Brain microvascular endothelial cell (primary cell): ENCODE measurements at regions not wholly inside any gene's neighbourhood (a gene's known extent, or its start where the extent isn't known, plus 50 kb on each side); places are given as distances from the start of the nearest gene placed in this dataset.

Experiments used
- DNase-seq: peaks from one replicate; pipeline ENCODE4 v3.0.0-alpha.2; 2020
- H3K27ac ChIP-seq: fragments of 250-450 bp; sonication (Bioruptor Pico); 2 replicates; pipeline ENCODE4 v1.5.1; 2020; ENCODE audit warnings: mild to moderate bottlenecking, moderate library complexity
- H3K27me3 ChIP-seq: fragments of 250-450 bp; sonication (Bioruptor Pico); replicated peaks from 2 replicates; pipeline ENCODE4 v1.5.1; 2020; ENCODE audit warnings: mild to moderate bottlenecking
- H3K36me3 ChIP-seq: fragments of 250-450 bp; sonication (Bioruptor Pico); replicated peaks from 2 replicates; pipeline ENCODE4 v1.5.1; 2020; ENCODE audit warnings: mild to moderate bottlenecking
- H3K4me3 ChIP-seq: 2 replicates; pipeline ENCODE4 v1.5.1; 2011; ENCODE audit warnings: low read depth, mild to moderate bottlenecking, control low read depth, low read length, moderate library complexity
- in situ Hi-C: cut with HindIII; loops from 2 replicates; pipeline ENCODE4 v1.10.0; 2017; ENCODE audit warnings: low sequenced_read_pairs, low pct_ligation_motif_present
- TF ChIP-seq, protein P1 (sequence below): IDR thresholded peaks from 2 replicates; pipeline ENCODE4 v1.5.1; 2011; ENCODE audit warnings: low read depth, mild to moderate bottlenecking, moderate library complexity, low read length, control low read depth, inconsistent platforms; ENCODE audit errors: missing control alignments

GRCh38 chr11:127859941-127860354 is 727.4 kb downstream of the ETS1 start:
- TF ChIP-seq, protein P1, sequence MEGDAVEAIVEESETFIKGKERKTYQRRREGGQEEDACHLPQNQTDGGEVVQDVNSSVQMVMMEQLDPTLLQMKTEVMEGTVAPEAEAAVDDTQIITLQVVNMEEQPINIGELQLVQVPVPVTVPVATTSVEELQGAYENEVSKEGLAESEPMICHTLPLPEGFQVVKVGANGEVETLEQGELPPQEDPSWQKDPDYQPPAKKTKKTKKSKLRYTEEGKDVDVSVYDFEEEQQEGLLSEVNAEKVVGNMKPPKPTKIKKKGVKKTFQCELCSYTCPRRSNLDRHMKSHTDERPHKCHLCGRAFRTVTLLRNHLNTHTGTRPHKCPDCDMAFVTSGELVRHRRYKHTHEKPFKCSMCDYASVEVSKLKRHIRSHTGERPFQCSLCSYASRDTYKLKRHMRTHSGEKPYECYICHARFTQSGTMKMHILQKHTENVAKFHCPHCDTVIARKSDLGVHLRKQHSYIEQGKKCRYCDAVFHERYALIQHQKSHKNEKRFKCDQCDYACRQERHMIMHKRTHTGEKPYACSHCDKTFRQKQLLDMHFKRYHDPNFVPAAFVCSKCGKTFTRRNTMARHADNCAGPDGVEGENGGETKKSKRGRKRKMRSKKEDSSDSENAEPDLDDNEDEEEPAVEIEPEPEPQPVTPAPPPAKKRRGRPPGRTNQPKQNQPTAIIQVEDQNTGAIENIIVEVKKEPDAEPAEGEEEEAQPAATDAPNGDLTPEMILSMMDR, result no peak
- no peaks in the 10 kb centered on the region for H3K27me3 ChIP-seq
- DNase-seq, result peak; percentile 14
- H3K4me3 ChIP-seq, result no peak overlapping the region
- H3K36me3 ChIP-seq, result no peaks in the 10 kb centered on the region
- in situ Hi-C loops, result no loop called here
- H3K27ac ChIP-seq, result no peak overlapping the region

DNA sequence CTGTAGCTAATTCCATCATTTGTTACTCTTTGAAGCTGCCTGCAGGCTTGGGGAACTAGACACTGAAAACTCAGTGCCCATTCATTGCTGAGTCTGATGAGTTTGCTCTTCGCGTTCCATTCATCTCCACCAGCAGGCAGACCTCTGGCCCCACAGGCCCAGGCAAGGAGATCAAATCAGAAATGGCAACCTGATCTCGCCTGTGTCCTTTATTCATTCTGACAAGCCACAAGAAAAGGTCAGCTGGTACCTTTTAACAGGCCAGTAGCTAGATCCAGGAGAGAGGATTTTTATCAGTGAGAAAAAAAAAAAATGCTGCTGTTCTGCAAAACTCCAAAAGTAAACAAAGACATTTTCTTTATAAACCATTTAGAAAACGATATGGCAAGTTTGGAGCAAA is 742.5 kb downstream of the ETS1 start:
- DNase-seq, result no peak
- no peak overlapping the region for H3K4me3 ChIP-seq
- no peaks in the 10 kb centered on the region for H3K27me3 ChIP-seq
- H3K27ac ChIP-seq, result no peak overlapping the region
- in situ Hi-C loops, result no loop called here
- no peaks in the 10 kb centered on the region for H3K36me3 ChIP-seq
- TF ChIP-seq, protein P1, result no peak

- in situ Hi-C loops, result no loop called here
- no peak overlapping the region for H3K27ac ChIP-seq
- no peaks in the 10 kb centered on the region for H3K36me3 ChIP-seq
- DNase-seq, result peak; percentile 79
- H3K27me3 ChIP-seq, result no peaks in the 10 kb centered on the region
- TF ChIP-seq, protein P1, result peak; percentile 86
- H3K4me3 ChIP-seq, result no peak overlapping the region
Observed at GRCh38 chr11:127843483-127844396, 743.6 kb downstream of the ETS1 start.

DNA sequence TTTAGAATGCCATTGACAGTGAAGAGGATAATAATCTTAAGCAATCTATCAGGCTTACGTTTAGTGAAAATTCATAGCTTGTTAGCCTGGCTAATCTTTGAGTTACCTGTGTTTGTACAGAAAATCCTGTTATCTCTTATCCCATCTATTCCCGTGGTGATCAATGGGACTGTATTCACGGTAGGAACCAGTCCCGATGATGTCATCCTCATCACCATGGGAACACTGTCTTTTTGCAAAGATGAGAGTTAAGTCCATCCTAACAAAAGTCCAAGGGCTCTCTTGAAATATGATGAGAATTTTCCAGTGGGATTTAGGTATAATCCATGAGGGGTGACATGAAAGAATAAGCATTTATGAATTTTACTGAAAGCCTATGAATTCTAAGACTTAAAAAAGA is 762.2 kb downstream of the ETS1 start:
- no peak for DNase-seq
- H3K27ac ChIP-seq, result no peak overlapping the region
- H3K4me3 ChIP-seq, result no peak overlapping the region
- in situ Hi-C loops, result no loop called here
- no peaks in the 10 kb centered on the region for H3K27me3 ChIP-seq
- no peaks in the 10 kb centered on the region for H3K36me3 ChIP-seq
- TF ChIP-seq, protein P1, result no peak

DNA sequence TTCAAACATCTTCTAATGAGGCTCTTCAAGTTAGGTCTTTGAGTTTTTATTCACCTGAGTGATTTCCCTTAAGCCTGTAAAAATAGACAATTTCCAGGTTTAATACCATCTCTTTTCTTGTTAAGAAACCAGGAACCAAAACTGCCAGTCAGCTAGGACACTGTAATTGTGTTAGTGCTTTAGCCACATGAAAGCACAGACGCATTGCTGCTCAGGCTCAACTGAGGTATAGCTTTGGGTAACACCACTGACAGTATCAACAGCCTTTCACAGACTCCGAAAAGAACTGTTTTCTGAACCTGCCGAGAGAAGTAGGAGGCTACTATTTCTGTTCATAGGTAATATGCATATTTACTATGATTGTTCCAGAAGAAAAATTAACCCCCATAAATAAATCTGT is 768.7 kb downstream of the ETS1 start:
- TF ChIP-seq, protein P1, result no peak
- in situ Hi-C loops, result no loop called here
- Histone ChIP-seq H3K36me3 (no peaks in the 10 kb centered on the region), H3K4me3 (no peak overlapping the region), H3K27ac (no peak overlapping the region), H3K27me3 (no peaks in the 10 kb centered on the region)
- no peak for DNase-seq
